ENCODE measurements at regions not wholly inside any gene's neighbourhood (a gene's known extent, or its start where the extent isn't known, plus 50 kb on each side); places are given as distances from the start of the nearest gene placed in this dataset.

- TF ChIP-seq CTCF (IDR thresholded peaks at IDR 0.05) (no peak), POLR2A (IDR thresholded peaks at IDR 0.05) (no peak)
Observed at GRCh38 chr6:168896321-168896720, 357.3 kb downstream of the THBS2 start.

Measured in body of pancreas (tissue), 4 donors.